Tibial artery (tissue), 4 donors: ENCODE measurements at regions not wholly inside any gene's neighbourhood (a gene's known extent, or its start where the extent isn't known, plus 50 kb on each side); places are given as distances from the start of the nearest gene placed in this dataset.

Experiments used
- DNase-seq, 2 donors: peaks; one replicate each; pipeline ENCODE4 v3.0.0-alpha.2; 2019
- H3K27ac ChIP-seq, 2 donors: fragments of 200-600 bp; sonication (generic) in 1 of 2; 1 replicate in 1 of 2; 2 replicates in 1 of 2; pipeline ENCODE4 v1.5.1; 2018 to 2019; ENCODE audit warnings: mild to moderate bottlenecking in 1 of 2
- H3K27me3 ChIP-seq, 2 donors: fragments of 200-600 bp; sonication (generic) in 1 of 2; one replicate each; pipeline versions ENCODE4 v1.5.1 to v1.6.0; 2016 to 2019
- H3K36me3 ChIP-seq, 3 donors: fragments of 200-600 bp; sonication (generic) in 2 of 3; one replicate each; pipeline ENCODE4 v1.5.1; 2016 to 2019; ENCODE audit warnings: mild to moderate bottlenecking in 2 of 3
- H3K4me1 ChIP-seq, 4 donors: fragments of 200-600 bp; sonication (generic) in 2 of 4; 1 replicate in 3 of 4; 2 replicates in 1 of 4; pipeline ENCODE4 v1.5.1; 2016 to 2019
- H3K4me3 ChIP-seq, 2 donors: fragments of 200-600 bp; sonication (generic) in 1 of 2; 1 replicate in 1 of 2; 2 replicates in 1 of 2; pipeline ENCODE4 v1.5.1; 2018 to 2019; ENCODE audit warnings: mild to moderate bottlenecking in 2 of 2
- H3K9me3 ChIP-seq, 3 donors: fragments of 200-600 bp; sonication (generic) in 1 of 3; one replicate each; pipeline ENCODE4 v1.5.1; 2016 to 2019
- intact Hi-C: fragments of 100-400 bp; cut with DNase I; formaldehyde crosslinking; loops from one replicate; pipeline ENCODE4 v1.15.0; 2023; ENCODE audit warnings: low total_unique reads
- TF ChIP-seq, protein P1 (sequence below), 2 experiments: fragments of 200-600 bp in 1 of 2; fragments of 450-650 bp in 1 of 2; IDR thresholded peaks; one replicate each; pipeline ENCODE4 v1.5.1; 2017 to 2019; ENCODE audit warnings: antibody characterized with exemption in 2 of 2, mild to moderate bottlenecking in 1 of 2, moderate library complexity in 1 of 2

DNA sequence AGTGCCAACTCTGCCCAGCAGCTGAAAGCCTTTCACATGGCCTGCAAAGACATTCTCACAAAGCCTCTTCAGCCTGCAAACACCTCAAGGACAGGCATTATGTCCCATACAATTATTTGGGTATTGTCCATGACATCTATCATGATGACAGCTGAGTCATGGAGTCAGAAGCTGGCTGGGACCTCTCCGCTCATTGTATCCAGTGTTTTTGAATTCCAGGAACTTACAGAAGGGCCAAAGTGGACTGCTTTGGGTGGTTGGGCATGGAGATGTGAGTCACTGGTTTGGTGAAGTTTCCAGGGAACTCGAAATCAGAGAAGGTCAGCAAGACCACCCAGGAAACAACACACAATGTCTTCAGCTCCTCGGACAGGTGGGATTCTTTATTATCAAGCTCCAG lies 188.6 kb upstream of the CCL2 start:
- Histone ChIP-seq H3K4me3 (no peak overlapping the region), H3K36me3 (no peaks in the 10 kb centered on the region), H3K27me3 (no peaks in the 10 kb centered on the region), H3K4me1 (no peaks in the 10 kb centered on the region), H3K9me3 (no peaks in the 10 kb centered on the region), H3K27ac (no peak overlapping the region)
- TF ChIP-seq, protein P1, sequence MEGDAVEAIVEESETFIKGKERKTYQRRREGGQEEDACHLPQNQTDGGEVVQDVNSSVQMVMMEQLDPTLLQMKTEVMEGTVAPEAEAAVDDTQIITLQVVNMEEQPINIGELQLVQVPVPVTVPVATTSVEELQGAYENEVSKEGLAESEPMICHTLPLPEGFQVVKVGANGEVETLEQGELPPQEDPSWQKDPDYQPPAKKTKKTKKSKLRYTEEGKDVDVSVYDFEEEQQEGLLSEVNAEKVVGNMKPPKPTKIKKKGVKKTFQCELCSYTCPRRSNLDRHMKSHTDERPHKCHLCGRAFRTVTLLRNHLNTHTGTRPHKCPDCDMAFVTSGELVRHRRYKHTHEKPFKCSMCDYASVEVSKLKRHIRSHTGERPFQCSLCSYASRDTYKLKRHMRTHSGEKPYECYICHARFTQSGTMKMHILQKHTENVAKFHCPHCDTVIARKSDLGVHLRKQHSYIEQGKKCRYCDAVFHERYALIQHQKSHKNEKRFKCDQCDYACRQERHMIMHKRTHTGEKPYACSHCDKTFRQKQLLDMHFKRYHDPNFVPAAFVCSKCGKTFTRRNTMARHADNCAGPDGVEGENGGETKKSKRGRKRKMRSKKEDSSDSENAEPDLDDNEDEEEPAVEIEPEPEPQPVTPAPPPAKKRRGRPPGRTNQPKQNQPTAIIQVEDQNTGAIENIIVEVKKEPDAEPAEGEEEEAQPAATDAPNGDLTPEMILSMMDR (IDR thresholded peaks at IDR 0.05), result no peak
- no peak for DNase-seq
- intact Hi-C loops, result no loop called here

DNA sequence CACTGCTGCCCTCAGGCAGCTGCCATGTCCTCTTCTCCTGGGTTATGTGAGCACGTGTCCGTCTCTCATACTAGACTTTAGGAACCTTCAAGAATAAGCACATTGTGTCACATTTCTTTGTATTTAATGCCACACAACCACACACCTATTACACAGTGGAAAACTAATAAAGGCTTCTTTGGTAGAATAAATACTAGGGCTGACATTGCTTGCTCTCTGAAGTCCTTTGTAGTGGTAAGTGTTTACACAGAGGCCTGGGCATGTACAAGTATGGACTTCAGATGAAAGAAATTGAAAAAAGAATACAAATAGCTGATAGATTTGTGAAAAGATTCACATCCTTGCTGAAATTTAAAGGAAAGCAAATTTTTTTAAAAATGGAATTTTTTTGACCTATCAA lies 188.1 kb upstream of the CCL2 start:
- H3K4me3 ChIP-seq, result no peak overlapping the region
- H3K27ac ChIP-seq, result no peak overlapping the region
- no peaks in the 10 kb centered on the region for H3K4me1 ChIP-seq

GRCh38 chr17:34068571-34068970 lies 186.5 kb upstream of the CCL2 start:
- Histone ChIP-seq H3K9me3 (no peaks in the 10 kb centered on the region), H3K36me3 (no peaks in the 10 kb centered on the region), H3K27me3 (no peaks in the 10 kb centered on the region), H3K4me3 (no peak overlapping the region), H3K27ac (no peak overlapping the region), H3K4me1 (no peaks in the 10 kb centered on the region)
- intact Hi-C loops, result no loop called here
- TF ChIP-seq, protein P1 (IDR thresholded peaks at IDR 0.05), result no peak
- DNase-seq, result no peak

More for the DNA sequence above, 188.1 kb upstream of the CCL2 start:
- H3K36me3 ChIP-seq, result no peaks in the 10 kb centered on the region
- H3K27me3 ChIP-seq, result no peaks in the 10 kb centered on the region
- no peak for DNase-seq
- H3K9me3 ChIP-seq, result no peaks in the 10 kb centered on the region
- TF ChIP-seq, protein P1 (IDR thresholded peaks at IDR 0.05), result no peak
- intact Hi-C loops, result no loop called here

DNA sequence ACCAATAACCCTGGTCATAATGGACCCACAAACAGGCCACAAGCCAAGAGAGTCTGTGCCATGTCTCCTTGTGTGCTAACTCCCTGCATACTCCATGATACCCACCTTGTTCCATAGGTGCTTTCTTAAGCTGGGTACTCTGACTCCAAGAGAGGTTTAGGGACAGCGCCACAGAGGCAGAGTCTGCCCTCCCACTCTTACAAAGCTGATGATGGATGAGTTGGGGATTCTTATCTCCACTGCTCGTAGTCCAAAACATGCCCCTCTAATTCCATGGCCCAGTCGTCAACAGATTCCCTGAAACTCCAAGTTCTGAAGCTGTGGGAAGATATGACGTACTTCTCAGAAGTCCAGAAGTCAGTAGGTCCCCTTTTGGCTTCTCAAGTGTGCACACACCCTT lies 184.4 kb upstream of the CCL2 start:
- TF ChIP-seq, protein P1 (IDR thresholded peaks at IDR 0.05), result no peak
- intact Hi-C loops, result no loop called here
- Histone ChIP-seq H3K4me3 (no peak overlapping the region), H3K36me3 (no peaks in the 10 kb centered on the region), H3K4me1 (no peaks in the 10 kb centered on the region), H3K27me3 (no peaks in the 10 kb centered on the region), H3K9me3 (no peaks in the 10 kb centered on the region), H3K27ac (no peak overlapping the region)
- no peak for DNase-seq

DNA sequence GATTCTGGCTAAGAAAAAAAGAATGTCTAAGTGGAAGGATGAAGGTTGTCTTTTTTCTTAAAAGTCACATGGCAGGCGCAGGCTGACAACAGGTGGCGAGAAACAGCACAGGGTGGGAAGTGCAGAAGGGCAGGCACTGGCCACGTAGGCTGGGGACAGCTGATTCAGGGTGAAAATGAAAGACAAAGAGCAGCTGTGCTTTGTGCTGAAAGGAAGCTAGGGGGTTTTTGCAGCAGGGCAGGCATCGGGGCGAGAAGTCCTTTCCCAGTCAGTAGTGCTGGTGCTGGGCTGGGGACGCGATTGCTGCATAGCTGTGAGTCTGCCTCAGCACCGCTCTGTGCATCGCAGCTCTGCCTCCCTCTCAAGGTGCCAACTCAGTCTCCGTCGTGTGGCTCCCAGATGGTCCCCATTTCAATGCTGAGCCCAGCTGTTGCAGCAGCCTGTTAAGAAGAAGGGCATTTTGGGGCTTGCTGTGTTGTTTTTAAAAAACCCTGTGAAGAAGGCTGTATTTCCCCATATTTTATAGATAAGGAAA lies 183.1 kb upstream of the CCL2 start:
- TF ChIP-seq, protein P1 (IDR thresholded peaks at IDR 0.05), result no peak
- Histone ChIP-seq H3K4me3 (no peak overlapping the region), H3K36me3 (no peaks in the 10 kb centered on the region), H3K9me3 (no peaks in the 10 kb centered on the region), H3K4me1 (no peaks in the 10 kb centered on the region), H3K27ac (no peak overlapping the region), H3K27me3 (no peaks in the 10 kb centered on the region)
- DNase-seq, result no peak
- intact Hi-C loops, result no loop called here

DNA sequence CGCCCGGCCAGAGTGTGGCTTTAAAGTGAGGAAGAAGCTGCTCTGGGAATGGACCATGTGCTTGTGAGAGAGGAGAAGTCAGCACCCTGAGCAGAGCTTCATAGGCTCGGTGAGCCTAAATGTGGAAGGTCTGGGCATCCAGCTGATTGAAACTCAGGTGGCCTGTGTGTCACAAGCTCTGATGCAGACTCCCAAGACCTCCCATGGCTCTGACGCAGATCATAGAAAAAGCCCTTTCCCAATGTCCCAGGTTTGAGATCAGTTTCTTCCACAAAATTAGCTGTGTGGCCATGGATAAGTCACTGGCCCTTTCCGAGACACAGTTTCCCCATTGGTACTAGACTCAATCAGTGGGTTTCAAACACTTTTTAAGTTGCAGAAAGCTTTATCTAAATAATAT lies 180.0 kb upstream of the CCL2 start:
- intact Hi-C loops, result no loop called here

More for the DNA sequence above, 180.0 kb upstream of the CCL2 start:
- DNase-seq, result no peak
- no peak overlapping the region for H3K4me3 ChIP-seq
- no peaks in the 10 kb centered on the region for H3K4me1 ChIP-seq
- TF ChIP-seq, protein P1 (IDR thresholded peaks at IDR 0.05), result no peak
- peaks cover 0 to 5% of the 10 kb centered on the region in 2 donors for H3K27me3 ChIP-seq
- no peaks in the 10 kb centered on the region for H3K36me3 ChIP-seq
- no peak overlapping the region for H3K27ac ChIP-seq
- H3K9me3 ChIP-seq, result no peaks in the 10 kb centered on the region
